GM18502 (cell line): ENCODE measurements at regions not wholly inside any gene's neighbourhood (a gene's known extent, or its start where the extent isn't known, plus 50 kb on each side); places are given as distances from the start of the nearest gene placed in this dataset.
"Not testable (repeated sequence)": the region's sequence is repeated elsewhere in the genome, so short reads cannot be mapped to it uniquely, and the experiment has no call there.

Experiments
- ATAC-seq: cut with Tn5 transposase; IDR thresholded peaks from one replicate; pipeline ENCODE4 v1.9.1; 2021; ENCODE audit warnings: mild to moderate bottlenecking; ENCODE audit not compliant: unreplicated experiment, poor library complexity

DNA sequence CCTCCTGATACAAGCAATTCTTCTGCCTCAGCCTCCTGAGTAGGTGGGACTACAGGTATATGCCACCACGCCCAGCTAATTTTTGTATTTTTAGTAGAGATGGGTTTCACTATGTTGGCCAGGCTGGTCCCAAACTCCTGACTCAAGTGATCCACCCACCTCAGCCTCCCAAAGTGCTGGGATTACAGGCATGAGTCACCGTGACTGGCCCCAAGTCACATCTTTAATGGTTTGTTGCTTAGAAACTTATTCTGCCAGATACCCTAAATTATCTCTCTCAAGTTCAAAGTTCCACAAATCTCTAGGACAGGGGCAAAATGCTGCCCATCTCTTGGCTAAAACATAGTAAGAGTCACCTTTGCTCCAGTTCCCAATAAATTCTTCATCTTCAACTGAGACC is 444.1 kb upstream of the HSF2 start:
- not testable (repeated sequence) for ATAC-seq

DNA sequence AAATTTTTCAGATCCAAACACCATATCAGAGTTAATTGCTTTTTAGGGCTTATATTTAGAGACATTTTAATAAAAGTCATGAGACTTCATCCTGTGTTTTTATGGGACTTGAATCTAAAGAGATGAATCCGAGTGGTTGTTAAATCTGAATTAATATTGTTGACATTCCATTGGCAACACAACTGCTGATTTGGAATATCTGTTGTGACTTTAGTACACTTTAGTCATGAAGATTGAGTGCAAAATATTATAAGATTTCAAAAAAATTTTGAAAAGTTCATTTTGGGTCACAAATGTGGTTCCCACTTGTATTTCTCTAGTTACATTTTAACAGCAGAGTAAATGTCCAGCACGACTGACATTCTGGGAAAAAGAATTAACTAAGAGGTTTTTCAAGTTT is 442.7 kb upstream of the HSF2 start:
- no peak for ATAC-seq

DNA sequence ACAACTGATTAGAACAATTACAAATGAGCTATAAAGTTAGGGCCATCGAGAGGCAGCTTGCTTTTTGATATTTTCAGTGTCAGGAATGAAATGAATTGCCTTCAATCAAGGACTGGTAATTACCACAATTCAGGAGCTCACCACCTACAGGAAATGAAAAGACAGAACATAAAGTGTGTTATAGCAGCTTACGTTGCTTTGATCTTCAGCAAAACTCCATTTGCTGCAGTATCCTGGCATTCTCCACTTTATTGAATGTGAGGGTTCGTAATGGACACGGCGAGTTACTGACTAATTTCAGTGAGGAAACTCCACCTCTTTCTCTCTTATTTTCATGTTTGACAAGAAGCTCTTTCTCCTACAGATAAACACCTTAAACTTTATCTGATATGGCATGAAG is 440.0 kb upstream of the HSF2 start:
- ATAC-seq, result no peak

DNA sequence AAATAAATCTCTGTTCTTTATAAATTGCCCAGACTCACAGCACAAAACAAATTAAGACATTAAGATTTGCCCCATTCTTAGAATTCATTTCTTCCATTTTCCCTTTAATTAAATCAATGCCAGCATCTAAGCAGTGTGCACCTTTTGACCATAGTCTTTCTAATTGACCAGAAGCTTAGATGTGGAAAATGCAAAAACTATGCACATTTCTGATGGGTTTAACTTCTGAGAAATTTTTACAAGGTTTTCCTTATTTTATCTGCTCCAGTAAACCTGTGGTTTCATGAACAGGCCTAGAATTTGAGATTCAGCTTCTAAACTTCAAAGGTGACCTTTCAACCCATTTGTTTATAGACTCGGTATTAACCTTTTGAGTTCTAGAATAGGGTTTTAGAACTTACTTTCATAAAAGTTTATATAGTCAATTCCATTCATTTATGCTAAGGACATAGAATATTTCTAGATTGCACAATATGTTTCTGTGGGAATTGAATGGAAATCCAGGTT is 437.8 kb upstream of the HSF2 start:
- no peak for ATAC-seq

DNA sequence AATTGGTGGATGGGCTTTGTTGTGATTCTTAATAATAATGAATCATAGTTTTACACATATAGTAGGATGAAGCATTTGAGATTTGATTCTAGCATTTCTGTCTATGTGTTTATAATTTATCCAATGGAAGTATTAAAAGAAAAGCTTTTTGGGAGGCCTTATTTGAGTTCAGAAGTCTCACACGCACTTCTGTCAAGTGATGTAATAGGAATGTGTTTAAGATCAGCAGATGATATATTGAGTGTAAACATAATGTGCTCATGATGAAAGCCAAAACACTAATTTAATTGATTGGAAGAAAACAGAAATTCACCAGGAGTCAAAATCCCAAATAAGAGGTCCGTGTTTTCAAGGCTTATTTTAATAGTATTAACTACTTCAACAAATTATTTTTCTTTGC is 435.6 kb upstream of the HSF2 start:
- ATAC-seq, result no peak

DNA sequence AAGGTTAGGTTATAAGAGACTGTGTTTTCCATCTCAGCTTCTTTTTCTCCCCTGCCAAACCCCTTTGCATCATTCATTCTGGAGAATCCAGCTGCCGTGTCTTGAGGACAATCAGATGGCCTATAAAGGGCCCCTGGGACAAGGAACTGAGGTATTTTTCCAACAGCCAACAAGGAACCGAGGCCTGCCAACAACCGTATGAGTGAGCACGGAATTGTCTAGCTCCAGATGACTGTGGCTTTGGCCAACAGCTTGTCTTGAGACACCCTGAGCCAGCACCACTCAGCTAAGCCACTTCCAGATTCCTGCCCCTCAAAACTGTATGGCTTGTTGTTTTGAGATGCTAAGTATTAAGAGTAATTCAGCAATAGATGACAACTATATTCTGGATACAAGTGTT is 433.7 kb upstream of the HSF2 start:
- ATAC-seq, result no peak

DNA sequence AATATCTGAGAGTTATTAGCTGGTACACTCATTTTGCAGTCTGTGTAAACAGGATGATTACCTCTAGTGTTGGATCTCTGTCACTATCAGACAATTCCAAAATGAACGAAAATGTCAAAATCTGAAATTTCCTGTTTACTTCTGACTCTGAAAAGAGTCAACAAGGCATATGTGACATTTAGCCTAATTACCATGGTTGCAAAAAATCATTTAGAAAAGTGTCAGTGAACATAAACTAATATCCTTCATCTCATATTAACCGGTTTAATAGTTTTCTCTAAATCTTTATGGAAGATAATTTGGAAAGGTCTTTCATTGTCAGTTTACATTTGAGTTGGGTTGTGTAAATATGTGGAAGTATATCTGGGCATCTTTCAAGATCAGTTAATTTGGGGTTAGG is 431.8 kb upstream of the HSF2 start:
- no peak for ATAC-seq

DNA sequence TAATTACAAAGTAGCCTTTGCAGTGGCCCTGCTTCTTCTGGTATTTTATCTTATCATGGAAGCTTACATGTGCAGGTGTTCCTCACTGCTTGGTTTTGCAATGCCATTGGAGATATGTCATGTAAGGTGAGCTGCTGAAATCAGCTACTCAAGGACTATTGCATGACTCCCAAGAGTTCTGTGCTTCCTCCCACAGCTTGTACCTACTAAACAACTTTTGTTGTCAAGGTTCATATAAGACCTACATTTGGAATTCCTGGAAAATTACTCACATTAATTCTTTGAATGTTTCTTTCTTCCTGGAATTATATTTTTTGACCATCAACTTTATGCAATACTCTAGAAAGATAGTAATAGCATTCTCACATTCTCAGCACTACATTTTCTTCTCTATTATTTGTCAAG is 427.5 kb upstream of the HSF2 start:
- no peak for ATAC-seq

DNA sequence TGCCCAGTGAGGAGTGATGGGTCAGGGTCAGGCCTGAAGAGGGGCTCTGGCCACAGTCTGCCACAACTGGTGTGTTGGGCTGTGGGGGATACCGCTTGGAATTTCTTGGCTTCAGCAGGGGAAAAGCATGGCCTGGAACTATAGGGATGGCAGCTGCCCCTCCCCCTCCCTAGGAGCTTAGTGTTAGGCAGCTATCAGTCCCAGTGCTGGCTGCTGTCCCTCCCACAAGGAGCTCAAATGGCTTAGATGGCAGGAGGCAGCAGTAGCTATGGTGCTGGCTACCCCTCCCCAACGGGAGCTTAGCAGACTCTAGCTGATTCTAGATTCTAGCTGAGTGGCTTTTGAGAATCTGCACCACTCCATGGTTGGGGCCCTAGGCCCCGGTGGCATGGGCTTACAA is 414.5 kb upstream of the HSF2 start:
- no peak for ATAC-seq

DNA sequence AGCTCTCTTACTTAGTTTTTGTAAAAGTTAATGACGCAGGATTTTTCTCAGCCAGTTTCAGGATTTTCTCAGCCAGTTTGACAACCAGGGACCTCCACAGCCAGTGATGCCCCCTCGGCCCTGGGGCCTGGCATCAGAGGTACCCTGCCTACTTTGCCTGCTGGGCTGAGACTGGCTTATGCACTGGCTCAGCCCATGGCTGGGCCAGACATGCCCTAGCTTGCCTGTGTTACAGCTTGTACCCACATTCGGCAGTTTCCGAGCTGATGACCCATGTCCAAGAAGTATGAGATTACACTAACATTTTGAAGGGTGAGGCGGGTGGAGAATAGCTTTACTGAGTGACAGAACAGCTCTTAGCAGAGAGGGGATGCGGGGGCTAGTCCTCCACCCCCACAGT is 406.1 kb upstream of the HSF2 start:
- ATAC-seq, result no peak

DNA sequence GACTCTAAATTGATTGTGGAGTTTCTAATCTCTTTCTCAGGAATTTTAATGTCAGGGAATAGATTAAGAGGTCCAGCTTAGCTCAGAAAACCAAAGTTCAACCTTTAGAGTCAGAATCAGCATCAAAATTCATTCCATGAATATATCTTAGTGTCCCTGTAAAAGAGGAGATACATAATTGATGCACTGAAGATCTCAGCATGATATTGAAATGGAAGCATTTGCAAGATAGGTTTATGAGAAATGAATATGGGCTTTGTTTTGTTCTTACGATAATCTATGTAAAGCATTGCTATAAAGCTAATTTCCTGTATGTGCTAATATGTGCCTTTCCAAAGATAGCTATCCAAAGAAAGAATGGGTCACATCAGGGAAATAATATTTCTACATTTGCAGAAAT is 404.5 kb upstream of the HSF2 start:
- ATAC-seq, result no peak

DNA sequence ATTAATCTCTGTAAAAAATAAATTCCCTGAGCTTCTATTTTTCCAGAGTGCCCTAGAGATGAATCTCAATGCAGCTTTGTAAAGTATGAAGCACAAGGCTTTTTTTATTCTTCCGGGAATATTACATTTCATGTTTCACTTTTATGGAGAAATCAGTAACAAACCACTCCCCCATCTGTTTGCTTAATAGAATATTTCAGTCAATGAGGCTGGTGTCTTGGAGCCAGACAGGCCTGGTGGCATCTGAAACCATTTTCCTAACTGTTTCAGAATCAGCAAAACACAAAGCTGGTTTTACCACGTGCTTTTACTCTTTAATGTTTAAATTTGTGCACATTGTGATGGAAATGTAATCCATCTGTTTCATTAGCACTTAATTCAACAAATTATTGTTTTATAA is 400.8 kb upstream of the HSF2 start:
- ATAC-seq, result no peak

DNA sequence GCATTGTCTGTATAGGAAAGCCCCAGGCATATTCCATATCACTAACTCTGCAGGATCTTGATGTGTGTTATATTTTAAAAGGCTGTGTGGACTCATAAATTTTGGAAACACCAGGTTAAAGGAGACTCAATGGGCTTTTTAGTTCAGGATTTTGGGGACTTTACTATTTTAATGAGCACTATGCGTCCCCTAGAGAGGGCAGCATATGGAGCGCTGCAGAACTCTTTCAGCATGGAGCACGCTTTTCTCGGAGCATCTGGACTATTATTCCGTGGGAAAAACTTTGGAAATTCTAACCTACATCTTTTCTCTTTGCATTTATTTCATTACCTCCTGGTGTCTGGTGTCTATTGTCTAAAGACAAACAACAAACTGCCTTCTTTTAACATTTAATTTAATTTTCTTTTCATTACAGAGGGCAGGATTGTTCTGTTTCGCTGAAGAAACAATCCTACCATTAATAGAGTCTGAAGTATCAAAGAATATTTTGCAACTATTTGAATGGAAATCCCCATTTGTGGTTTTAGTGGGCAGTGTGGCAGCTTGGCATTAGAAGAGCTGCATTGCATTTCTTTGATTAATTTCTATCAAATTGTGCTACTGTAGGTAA is 399.9 kb upstream of the HSF2 start:
- ATAC-seq, result no peak

DNA sequence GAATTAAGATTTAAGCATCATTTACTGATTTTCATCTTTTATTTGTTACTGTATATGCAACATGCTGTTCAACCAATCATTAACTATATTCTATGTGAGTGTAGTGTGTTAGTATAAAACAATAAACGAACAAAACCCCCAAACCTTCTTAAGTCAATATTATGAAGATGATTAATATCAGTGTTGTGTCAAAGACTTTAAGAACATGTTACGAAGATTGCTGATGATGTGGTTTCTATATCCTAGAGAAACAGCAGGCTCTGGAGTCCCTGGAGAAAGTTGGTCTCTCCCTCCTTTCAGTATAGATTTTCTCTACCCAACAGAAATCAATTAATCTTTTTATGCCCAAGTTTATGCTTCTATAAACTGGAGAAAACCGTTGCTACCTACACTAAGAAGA is 393.8 kb upstream of the HSF2 start:
- ATAC-seq, result no peak

DNA sequence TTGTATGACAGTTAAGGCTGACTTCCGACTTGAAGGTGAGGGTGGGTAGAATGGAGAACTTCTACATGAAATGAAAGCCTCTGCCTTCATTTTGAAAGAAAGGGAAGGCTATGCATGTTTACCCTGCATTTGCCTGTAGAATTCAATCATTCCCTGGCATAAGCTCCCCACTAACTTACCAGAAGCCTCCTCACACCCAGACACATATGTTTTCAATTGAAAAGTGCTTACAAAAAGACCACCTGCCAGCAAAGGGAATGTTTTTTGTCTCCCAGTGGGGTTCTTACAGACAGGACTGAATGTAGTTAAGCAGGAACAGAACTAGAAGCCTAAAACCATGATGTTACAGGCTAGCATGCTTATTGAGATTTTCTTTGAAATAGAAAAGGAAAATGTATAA is 392.1 kb upstream of the HSF2 start:
- no peak for ATAC-seq

DNA sequence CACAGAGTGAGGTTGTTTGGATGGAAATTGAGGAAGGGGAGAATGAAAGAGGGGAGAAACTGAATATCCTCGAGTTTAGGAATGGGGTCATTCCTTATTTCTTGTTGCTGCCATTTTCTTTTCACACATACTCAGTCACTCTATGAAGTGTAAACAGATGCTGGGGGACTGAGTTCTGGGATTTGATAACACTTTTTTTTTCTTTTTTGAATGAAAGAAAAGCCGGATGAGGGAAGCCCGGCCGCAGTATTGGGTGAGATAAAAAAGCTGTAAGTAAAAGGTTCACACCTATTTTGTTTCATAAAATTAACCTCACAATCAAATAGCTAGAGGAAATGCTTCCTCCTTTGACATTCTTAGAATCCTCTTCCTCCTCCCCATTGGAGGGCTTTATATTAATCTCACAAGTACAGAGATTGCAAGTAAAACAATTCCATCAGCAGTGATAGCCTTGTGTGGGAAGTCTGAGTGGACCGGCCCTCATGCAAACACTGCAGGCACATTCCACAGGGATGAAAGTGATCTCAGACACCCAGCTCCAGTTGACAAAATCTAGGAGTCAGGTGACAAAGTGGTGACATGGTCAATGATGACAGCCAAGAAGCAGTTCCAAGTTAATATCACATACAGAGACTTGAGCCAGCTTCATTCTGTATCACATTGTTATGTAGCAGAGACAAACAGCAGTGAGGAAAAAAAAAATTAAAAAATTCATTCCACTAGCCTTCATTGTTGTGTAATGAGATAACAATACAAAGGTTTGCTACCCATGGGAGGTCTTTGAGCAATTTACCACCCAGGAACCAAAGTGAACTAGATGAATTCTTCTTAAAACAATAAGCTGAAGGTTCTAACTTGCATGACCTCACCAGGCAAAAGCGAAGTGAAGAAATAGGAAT is 391.1 kb upstream of the HSF2 start:
- no peak for ATAC-seq

DNA sequence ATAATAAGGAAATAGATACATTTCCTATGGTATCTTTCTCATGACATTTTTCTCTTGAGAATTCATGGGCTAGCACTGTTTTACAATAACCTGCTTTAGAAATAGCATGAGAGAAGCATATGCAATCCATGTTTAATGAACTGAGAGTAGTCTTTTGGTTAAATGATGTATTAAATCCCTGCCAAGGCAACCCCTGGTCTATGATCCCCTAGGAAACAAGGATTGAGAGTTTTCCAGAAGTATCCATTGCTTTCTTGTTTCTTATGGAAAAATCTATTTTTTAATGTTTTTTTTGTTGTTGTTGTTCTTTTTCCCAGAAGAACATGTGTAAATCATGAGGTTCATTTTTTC is 390.5 kb upstream of the HSF2 start:
- no peak for ATAC-seq

DNA sequence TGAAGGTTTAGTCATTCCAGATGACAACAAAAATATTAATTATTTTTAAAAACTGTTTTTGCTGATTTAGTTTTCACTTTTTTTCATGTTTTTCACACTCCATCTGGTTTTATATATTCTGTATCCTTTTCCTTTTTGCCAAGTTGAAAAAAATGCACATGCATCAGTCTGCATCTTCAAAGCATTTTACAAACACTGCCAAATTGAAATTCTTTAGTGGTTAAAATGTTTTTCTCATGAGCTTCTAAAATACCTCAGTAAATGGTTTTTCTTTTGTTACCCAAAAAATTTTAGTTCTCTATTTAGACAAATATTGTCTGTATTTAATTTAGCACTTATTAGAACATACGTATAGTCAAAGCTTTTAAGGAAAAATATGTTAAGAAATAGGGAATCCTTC is 386.9 kb upstream of the HSF2 start:
- ATAC-seq, result no peak

DNA sequence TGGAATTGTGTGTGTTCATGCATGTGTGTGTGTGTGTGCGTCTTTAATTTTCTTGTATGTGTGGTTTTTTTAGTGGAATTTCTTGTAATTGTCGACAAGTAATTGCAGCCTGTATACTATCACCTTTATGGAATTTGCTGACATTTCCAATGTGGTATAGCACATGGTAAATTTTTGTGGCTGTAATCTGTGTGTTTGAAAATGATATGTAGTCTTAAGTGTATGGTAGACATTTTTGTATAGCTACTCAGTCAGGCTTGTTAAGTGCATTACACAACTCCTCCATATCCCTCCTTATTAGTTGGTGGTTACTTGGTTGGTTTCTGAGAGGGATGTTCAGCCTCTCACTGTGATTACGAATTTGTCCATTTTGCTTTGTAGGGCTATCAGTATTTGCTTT is 384.5 kb upstream of the HSF2 start:
- ATAC-seq, result no peak

DNA sequence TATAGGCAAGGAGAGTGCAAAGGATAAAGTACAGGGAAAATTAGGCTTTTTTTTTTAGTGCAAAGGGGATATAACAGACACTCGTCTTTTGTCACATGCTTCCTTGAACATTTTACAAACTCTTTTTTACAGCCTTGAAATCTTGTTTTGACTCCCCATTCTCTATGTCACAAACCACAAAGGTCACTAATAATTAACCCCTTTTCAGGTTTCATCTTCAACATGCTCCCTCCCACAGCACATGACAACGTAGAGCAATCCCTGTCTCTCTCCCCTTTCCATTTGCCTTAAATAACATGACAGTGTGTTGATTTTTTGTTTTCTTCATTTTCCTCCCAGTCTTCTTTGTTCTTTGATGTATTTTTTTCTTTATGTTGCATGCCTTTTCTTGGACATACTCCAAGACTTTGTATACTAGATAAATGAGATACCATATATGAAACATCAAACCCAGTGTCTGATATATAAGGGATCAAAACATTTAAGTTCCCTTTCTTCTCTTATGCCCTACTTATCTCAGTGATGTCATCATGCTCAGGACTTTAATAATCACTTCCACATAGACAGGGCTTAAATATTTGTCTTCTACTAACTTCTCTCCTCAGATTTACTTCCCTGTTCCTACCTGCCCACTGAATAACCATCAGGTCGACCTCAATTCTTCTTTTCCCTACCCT is 378.7 kb upstream of the HSF2 start:
- ATAC-seq, result peak; percentile 83

DNA sequence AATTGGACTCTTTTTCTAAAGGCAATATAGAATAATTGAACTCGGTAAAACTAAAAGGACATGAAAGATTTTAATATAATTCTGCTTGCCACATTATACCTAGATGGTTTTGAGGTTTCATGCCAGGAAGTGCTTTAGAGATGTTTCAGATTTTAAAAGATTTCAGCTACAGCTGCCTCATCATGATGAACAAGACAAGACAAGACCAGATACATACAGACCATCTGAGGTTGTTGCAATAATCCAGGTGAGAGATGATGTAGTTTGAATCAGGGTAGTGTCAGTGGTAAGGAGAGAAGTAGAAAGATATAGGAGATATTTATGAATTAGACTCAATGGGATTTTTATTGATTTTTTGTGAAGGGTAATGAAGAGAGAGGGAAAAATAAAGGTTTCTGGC is 374.3 kb upstream of the HSF2 start:
- no peak for ATAC-seq
